Lower lobe of right lung (tissue), 2 donors: ENCODE measurements at regions not wholly inside any gene's neighbourhood (a gene's known extent, or its start where the extent isn't known, plus 50 kb on each side); places are given as distances from the start of the nearest gene placed in this dataset.
"Not testable (repeated sequence)": the region's sequence is repeated elsewhere in the genome, so short reads cannot be mapped to it uniquely, and the experiment has no call there.

Experiments used
- ATAC-seq, 2 donors: fragments of 200-7000 bp; cut with Tn5 transposase; one replicate each; pipeline ENCODE4 v1.9.1; 2020 to 2022; ENCODE audit warnings: mild to moderate bottlenecking in 2 of 2, moderate library complexity in 2 of 2
- DNase-seq: peaks from one replicate; pipeline ENCODE4 v3.0.0-alpha.2; 2020
- H3K27ac ChIP-seq: fragments of 200-600 bp; one replicate; pipeline ENCODE4 v1.8.0; 2022
- H3K27me3 ChIP-seq: fragments of 200-600 bp; one replicate; pipeline ENCODE4 v1.8.0; 2022; ENCODE audit warnings: low read depth
- H3K36me3 ChIP-seq: fragments of 200-600 bp; one replicate; pipeline ENCODE4 v1.8.0; 2022; ENCODE audit warnings: mild to moderate bottlenecking
- H3K4me1 ChIP-seq: fragments of 200-600 bp; one replicate; pipeline ENCODE4 v1.8.0; 2022
- H3K4me3 ChIP-seq: fragments of 200-600 bp; one replicate; pipeline ENCODE4 v1.8.0; 2022; ENCODE audit warnings: mild to moderate bottlenecking
- H3K9me3 ChIP-seq: fragments of 200-600 bp; one replicate; pipeline ENCODE4 v1.8.0; 2022
- CTCF ChIP-seq: fragments of 200-600 bp; IDR thresholded peaks from one replicate; pipeline ENCODE4 v1.8.0; 2022; ENCODE audit warnings: antibody characterized with exemption, mild to moderate bottlenecking
- intact Hi-C: fragments of 100-400 bp; cut with DNase I; formaldehyde crosslinking; loops from one replicate; pipeline ENCODE4 v1.11.0; 2022
- donor health status: DM: no; HTN: yes; CAD: no; lungs with severe emphysema.

GRCh38 chr22:49512487-49513165 is 315.0 kb downstream of the BRD1 start:
- DNase-seq (no peak), ATAC-seq (no peak)
- intact Hi-C loops: no loop called here

GRCh38 chr22:49511393-49512189 is 316.1 kb downstream of the BRD1 start:
- H3K27ac ChIP-seq, H3K4me3 ChIP-seq, H3K27me3 ChIP-seq, H3K36me3 ChIP-seq, DNase-seq, H3K9me3 ChIP-seq, H3K4me1 ChIP-seq, ATAC-seq, intact Hi-C loops: not testable (repeated sequence)

More at GRCh38 chr22:49512487-49513165, 315.0 kb downstream of the BRD1 start:
- peaks cover 5% of the 10 kb centered on the region for H3K9me3 ChIP-seq
- H3K4me3 ChIP-seq: no peak overlapping the region
- H3K4me1 ChIP-seq: no peaks in the 10 kb centered on the region
- H3K36me3 ChIP-seq: no peaks in the 10 kb centered on the region
- H3K27ac ChIP-seq: no peak overlapping the region
- H3K27me3 ChIP-seq: no peaks in the 10 kb centered on the region
- no peak for TF ChIP-seq CTCF

GRCh38 chr22:49510718-49511117 is 317.0 kb downstream of the BRD1 start:
- H3K27me3 ChIP-seq: no peaks in the 10 kb centered on the region
- ATAC-seq (no peak), DNase-seq (no peak)
- no peak for TF ChIP-seq CTCF
- no peaks in the 10 kb centered on the region for H3K36me3 ChIP-seq
- H3K4me3 ChIP-seq: no peak overlapping the region
- H3K4me1 ChIP-seq: no peaks in the 10 kb centered on the region
- intact Hi-C loops: no loop called here
- peaks cover 5% of the 10 kb centered on the region for H3K9me3 ChIP-seq
- no peak overlapping the region for H3K27ac ChIP-seq

- Histone ChIP-seq H3K4me3 (no peak overlapping the region), H3K36me3 (no peaks in the 10 kb centered on the region), H3K4me1 (no peaks in the 10 kb centered on the region), H3K27me3 (no peaks in the 10 kb centered on the region), H3K27ac (no peak overlapping the region), H3K9me3 (peaks cover 5% of the 10 kb centered on the region)
- ATAC-seq (no peak), DNase-seq (no peak)
- TF ChIP-seq CTCF: no peak
- intact Hi-C loops: no loop called here
These were observed 318.7 kb downstream of the BRD1 start for GRCh38 chr22:49509016-49509415.

GRCh38 chr22:49508561-49508960 is 319.1 kb downstream of the BRD1 start:
- DNase-seq: no peak
- Histone ChIP-seq H3K4me3 (no peak overlapping the region), H3K9me3 (peaks cover 5% of the 10 kb centered on the region), H3K36me3 (no peaks in the 10 kb centered on the region), H3K27ac (no peak overlapping the region), H3K4me1 (no peaks in the 10 kb centered on the region), H3K27me3 (no peaks in the 10 kb centered on the region)
- intact Hi-C loops: no loop called here
- ATAC-seq: no peak
- TF ChIP-seq CTCF: no peak

- H3K27me3 ChIP-seq: no peaks in the 10 kb centered on the region
- no peaks in the 10 kb centered on the region for H3K36me3 ChIP-seq
- peaks cover 5% of the 10 kb centered on the region for H3K9me3 ChIP-seq
- DNase-seq (no peak), ATAC-seq (no peak)
- TF ChIP-seq CTCF: no peak
- intact Hi-C loops: no loop called here
- no peak overlapping the region for H3K27ac ChIP-seq
- no peak overlapping the region for H3K4me3 ChIP-seq
- H3K4me1 ChIP-seq: no peaks in the 10 kb centered on the region
These were observed 319.9 kb downstream of the BRD1 start for GRCh38 chr22:49507607-49508292.
